ENCODE measurements at regions not wholly inside any gene's neighbourhood (a gene's known extent, or its start where the extent isn't known, plus 50 kb on each side); places are given as distances from the start of the nearest gene placed in this dataset.
"Not testable (repeated sequence)": the region's sequence is repeated elsewhere in the genome, so short reads cannot be mapped to it uniquely, and the experiment has no call there.

DNA sequence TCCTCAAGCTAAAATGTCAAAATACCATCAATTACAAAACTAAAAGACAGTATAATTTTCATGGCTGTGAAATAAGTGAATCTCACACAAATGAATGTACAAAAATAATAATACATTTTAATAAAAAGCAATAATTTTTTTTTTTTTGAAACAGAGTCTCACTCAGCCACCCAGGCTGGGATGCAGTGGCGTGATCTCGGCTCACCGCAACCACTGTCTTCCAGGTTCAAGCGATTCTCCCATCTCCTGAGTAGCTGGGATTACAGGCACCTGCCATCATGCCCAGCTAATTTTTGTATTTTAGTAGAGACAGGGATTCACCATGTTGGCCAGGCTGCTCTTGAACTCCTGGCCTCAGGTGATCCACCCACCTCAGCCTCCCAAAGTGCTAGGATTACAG is 85.3 kb upstream of the PRKG2 start:
- TF ChIP-seq, protein P1, sequence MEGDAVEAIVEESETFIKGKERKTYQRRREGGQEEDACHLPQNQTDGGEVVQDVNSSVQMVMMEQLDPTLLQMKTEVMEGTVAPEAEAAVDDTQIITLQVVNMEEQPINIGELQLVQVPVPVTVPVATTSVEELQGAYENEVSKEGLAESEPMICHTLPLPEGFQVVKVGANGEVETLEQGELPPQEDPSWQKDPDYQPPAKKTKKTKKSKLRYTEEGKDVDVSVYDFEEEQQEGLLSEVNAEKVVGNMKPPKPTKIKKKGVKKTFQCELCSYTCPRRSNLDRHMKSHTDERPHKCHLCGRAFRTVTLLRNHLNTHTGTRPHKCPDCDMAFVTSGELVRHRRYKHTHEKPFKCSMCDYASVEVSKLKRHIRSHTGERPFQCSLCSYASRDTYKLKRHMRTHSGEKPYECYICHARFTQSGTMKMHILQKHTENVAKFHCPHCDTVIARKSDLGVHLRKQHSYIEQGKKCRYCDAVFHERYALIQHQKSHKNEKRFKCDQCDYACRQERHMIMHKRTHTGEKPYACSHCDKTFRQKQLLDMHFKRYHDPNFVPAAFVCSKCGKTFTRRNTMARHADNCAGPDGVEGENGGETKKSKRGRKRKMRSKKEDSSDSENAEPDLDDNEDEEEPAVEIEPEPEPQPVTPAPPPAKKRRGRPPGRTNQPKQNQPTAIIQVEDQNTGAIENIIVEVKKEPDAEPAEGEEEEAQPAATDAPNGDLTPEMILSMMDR (conservative IDR thresholded peaks at IDR 0.05) = not testable (repeated sequence)
- not testable (repeated sequence) for TF ChIP-seq ZFX (IDR thresholded peaks at IDR 0.05)

Measured in C4-2B (cell line).